Panc1 (cell line): ENCODE measurements at regions not wholly inside any gene's neighbourhood (a gene's known extent, or its start where the extent isn't known, plus 50 kb on each side); places are given as distances from the start of the nearest gene placed in this dataset.

Experiments used
- ATAC-seq: fragments of 200-7000 bp; cut with Tn5 transposase; 2 replicates; pipeline ENCODE4 v1.9.1; 2020; ENCODE audit warnings: mild to moderate bottlenecking, moderate library complexity
- BruUV-seq: library from RNA; stranded (reverse); fragments of 400-500 nt; replicated peaks from 2 replicates; lab custom pipeline; 2021; lab: Mats Ljungman, UMichigan
- CTCF ChIA-PET: fragments of 300-600 bp; sonication (Branson Sonifier 250); formaldehyde crosslinking; loops from one replicate; lab custom pipeline; 2022; ENCODE audit warnings: antibody characterized with exemption; lab: Charles Lee
- POLR2A ChIA-PET: fragments of 300-600 bp; sonication (Branson Sonifier 250); formaldehyde crosslinking; loops from one replicate; lab custom pipeline; 2022; ENCODE audit warnings: antibody characterized with exemption; lab: Charles Lee
- DNase-seq: peaks from one replicate; pipeline ENCODE4 v3.0.0-alpha.2; 2010; ENCODE audit warnings: low read depth, low spot score
- H3K27ac ChIP-seq: 2 replicates; pipeline ENCODE4 v1.5.1; 2011; ENCODE audit warnings: mild to moderate bottlenecking, low read length, inconsistent platforms
- H3K27me3 ChIP-seq: fragments of 200-500 bp; sonication (Bioruptor generic); 2 replicates; pipeline ENCODE4 v1.6.0; 2014; ENCODE audit warnings: low read length, inconsistent platforms; ENCODE audit not compliant: control insufficient read depth, insufficient read depth
- H3K36me3 ChIP-seq: fragments of 200-500 bp; sonication (Bioruptor generic); 2 replicates; pipeline ENCODE4 v1.5.1; 2014; ENCODE audit warnings: inconsistent platforms, mild to moderate bottlenecking, low read length, moderate library complexity; ENCODE audit not compliant: control insufficient read depth, insufficient read depth
- H3K4me1 ChIP-seq: 2 replicates; pipeline ENCODE4 v1.5.1; 2011; ENCODE audit warnings: inconsistent platforms, mild to moderate bottlenecking, low read length, moderate library complexity; ENCODE audit not compliant: control insufficient read depth, insufficient read depth
- H3K4me3 ChIP-seq, 2 experiments: 2 replicates each; pipeline ENCODE4 v1.5.1; 2011 to 2012; ENCODE audit warnings: low read depth in 2 of 2, low read length in 2 of 2, mild to moderate bottlenecking in 2 of 2, inconsistent platforms in 1 of 2, moderate library complexity in 1 of 2
- H3K9me3 ChIP-seq: fragments of 200-500 bp; sonication (Bioruptor generic); 2 replicates; pipeline ENCODE4 v1.5.1; 2014; ENCODE audit warnings: low read depth, mild to moderate bottlenecking, inconsistent platforms, low read length, moderate library complexity; ENCODE audit not compliant: control insufficient read depth, insufficient read depth
- POLR2AphosphoS5 ChIP-seq: IDR thresholded peaks from 2 replicates; pipeline ENCODE4 v1.6.1; 2012; ENCODE audit warnings: mild to moderate bottlenecking, low read depth, low read length, moderate library complexity
- SIN3A ChIP-seq: IDR thresholded peaks from 2 replicates; pipeline ENCODE4 v1.6.1; 2012; ENCODE audit warnings: low read depth, mild to moderate bottlenecking, low read length, moderate library complexity, borderline replicate concordance; ENCODE audit not compliant: insufficient read depth
- TCF7L2 ChIP-seq: IDR thresholded peaks from 2 replicates; pipeline ENCODE4 v1.6.1; 2011; ENCODE audit warnings: mild to moderate bottlenecking, low read depth, low read length, inconsistent platforms
- in situ Hi-C: cut with HindIII; loops from 2 replicates; pipeline ENCODE4 v1.10.0; 2016; ENCODE audit warnings: low sequenced_read_pairs, low pct_unique_long_range_greater_than_20kb
- intact Hi-C: fragments of 100-400 bp; cut with micrococcal nuclease; formaldehyde crosslinking; loops from one replicate; pipeline ENCODE4 v1.10.0; 2022; ENCODE audit not compliant: unreplicated experiment
- TF ChIP-seq, protein P1 (sequence below): fragments of 450-650 bp; IDR thresholded peaks from 2 replicates; pipeline ENCODE4 v1.5.1; 2017; ENCODE audit warnings: mild to moderate bottlenecking
- TF ChIP-seq, protein P2 (sequence below), 2 experiments: IDR thresholded peaks; 2 replicates each; pipeline ENCODE4 v1.6.1; 2011 to 2012; ENCODE audit warnings: low read depth in 2 of 2, control low read depth in 1 of 2, low read length in 1 of 2, mild to moderate bottlenecking in 1 of 2, moderate library complexity in 1 of 2; ENCODE audit not compliant: insufficient read depth in 1 of 2

DNA sequence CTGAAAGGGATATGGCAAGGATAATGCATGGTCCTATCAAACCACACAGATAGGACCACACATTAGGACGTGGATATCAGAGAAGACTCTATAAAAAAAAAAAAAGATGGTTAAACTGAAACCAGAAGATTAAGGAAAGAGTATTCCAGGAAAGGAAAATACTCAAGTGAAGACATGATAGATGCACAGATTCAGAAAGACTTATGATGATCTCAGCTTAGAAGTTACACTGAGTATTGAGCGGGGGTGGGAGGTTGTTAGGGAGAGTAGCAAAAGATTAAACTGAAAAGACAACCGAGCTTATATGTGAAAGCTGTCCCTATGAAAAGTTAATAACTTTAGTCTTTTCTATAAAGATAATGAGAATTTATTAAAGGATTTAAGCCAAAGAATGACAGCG lies 211.0 kb upstream of the EMCN start:
- Histone ChIP-seq H3K9me3 (no peaks in the 10 kb centered on the region), H3K4me3 (no peak overlapping the region), H3K27me3 (no peaks in the 10 kb centered on the region), H3K4me1 (no peaks in the 10 kb centered on the region), H3K36me3 (no peaks in the 10 kb centered on the region), H3K27ac (no peak overlapping the region)
- DNase-seq (no peak), ATAC-seq (no peak)
- ChIA-PET CTCF (no interaction called here), POLR2A (no interaction called here)
- BruUV-seq, result no TSS peak
- TF ChIP-seq, protein P1, sequence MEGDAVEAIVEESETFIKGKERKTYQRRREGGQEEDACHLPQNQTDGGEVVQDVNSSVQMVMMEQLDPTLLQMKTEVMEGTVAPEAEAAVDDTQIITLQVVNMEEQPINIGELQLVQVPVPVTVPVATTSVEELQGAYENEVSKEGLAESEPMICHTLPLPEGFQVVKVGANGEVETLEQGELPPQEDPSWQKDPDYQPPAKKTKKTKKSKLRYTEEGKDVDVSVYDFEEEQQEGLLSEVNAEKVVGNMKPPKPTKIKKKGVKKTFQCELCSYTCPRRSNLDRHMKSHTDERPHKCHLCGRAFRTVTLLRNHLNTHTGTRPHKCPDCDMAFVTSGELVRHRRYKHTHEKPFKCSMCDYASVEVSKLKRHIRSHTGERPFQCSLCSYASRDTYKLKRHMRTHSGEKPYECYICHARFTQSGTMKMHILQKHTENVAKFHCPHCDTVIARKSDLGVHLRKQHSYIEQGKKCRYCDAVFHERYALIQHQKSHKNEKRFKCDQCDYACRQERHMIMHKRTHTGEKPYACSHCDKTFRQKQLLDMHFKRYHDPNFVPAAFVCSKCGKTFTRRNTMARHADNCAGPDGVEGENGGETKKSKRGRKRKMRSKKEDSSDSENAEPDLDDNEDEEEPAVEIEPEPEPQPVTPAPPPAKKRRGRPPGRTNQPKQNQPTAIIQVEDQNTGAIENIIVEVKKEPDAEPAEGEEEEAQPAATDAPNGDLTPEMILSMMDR, result no peak
- TF ChIP-seq, protein P2, sequence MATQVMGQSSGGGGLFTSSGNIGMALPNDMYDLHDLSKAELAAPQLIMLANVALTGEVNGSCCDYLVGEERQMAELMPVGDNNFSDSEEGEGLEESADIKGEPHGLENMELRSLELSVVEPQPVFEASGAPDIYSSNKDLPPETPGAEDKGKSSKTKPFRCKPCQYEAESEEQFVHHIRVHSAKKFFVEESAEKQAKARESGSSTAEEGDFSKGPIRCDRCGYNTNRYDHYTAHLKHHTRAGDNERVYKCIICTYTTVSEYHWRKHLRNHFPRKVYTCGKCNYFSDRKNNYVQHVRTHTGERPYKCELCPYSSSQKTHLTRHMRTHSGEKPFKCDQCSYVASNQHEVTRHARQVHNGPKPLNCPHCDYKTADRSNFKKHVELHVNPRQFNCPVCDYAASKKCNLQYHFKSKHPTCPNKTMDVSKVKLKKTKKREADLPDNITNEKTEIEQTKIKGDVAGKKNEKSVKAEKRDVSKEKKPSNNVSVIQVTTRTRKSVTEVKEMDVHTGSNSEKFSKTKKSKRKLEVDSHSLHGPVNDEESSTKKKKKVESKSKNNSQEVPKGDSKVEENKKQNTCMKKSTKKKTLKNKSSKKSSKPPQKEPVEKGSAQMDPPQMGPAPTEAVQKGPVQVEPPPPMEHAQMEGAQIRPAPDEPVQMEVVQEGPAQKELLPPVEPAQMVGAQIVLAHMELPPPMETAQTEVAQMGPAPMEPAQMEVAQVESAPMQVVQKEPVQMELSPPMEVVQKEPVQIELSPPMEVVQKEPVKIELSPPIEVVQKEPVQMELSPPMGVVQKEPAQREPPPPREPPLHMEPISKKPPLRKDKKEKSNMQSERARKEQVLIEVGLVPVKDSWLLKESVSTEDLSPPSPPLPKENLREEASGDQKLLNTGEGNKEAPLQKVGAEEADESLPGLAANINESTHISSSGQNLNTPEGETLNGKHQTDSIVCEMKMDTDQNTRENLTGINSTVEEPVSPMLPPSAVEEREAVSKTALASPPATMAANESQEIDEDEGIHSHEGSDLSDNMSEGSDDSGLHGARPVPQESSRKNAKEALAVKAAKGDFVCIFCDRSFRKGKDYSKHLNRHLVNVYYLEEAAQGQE (IDR thresholded peaks at IDR 0.05; ENCODE audit: insufficient read depth in 1 of 2, low read depth in 2 of 2, low read length in 1 of 2), result no peak
- in situ Hi-C loops (no loop called here), intact Hi-C loops (no loop called here)

DNA sequence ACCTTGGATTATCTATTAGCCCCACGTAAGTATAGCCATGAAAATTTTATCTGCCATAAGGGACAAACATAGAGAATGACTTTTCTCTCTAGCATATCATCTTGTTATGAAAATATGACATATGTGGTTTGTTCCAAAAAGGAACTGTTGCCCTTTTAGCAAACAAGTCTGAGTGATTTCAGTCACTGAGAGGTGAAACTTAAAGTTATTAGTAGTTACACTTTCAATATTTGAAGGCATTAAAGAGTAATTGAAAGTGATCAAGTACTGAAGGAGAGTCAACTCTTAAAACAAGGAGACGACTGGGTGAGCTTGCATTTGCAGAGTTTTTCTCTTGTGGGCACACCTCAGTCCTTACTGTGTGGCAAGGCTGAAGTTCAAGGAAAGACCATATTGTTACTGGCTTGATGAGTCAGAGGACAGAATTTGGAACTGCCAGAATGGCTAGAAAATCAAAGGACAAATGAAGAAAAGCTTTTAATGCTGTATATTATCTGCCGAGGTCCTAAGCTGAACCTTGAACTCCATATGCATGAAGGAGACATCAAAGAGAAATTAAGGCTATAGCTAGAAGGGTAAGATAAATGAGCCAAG lies 205.1 kb upstream of the EMCN start:
- Histone ChIP-seq H3K36me3 (no peaks in the 10 kb centered on the region), H3K4me1 (no peaks in the 10 kb centered on the region), H3K9me3 (no peaks in the 10 kb centered on the region), H3K4me3 (no peak overlapping the region), H3K27me3 (no peaks in the 10 kb centered on the region), H3K27ac (no peak overlapping the region)
- intact Hi-C loops (no loop called here), in situ Hi-C loops (no loop called here)
- BruUV-seq, result no TSS peak
- no peak for TF ChIP-seq POLR2AphosphoS5
- TF ChIP-seq, protein P1, result no peak
- TF ChIP-seq, protein P2 (IDR thresholded peaks at IDR 0.05; ENCODE audit: insufficient read depth in 1 of 2, low read depth in 2 of 2, low read length in 1 of 2), result no peak
- no peak for TF ChIP-seq SIN3A
- TF ChIP-seq TCF7L2, result no peak
- DNase-seq, result no peak
- POLR2A ChIA-PET, result no interaction called here
- CTCF ChIA-PET, result no interaction called here
- ATAC-seq, result no peak
